ENCODE measurements at regions not wholly inside any gene's neighbourhood (a gene's known extent, or its start where the extent isn't known, plus 50 kb on each side); places are given as distances from the start of the nearest gene placed in this dataset.
"Not testable (repeated sequence)": the region's sequence is repeated elsewhere in the genome, so short reads cannot be mapped to it uniquely, and the experiment has no call there.

- POLR2A ChIA-PET = no interaction called here
- CTCF ChIA-PET = no interaction called here
Measured at GRCh38 chr21:31795992-31796391, 64.1 kb upstream of the SCAF4 start.

GRCh38 chr21:31790420-31790819 is 58.5 kb upstream of the SCAF4 start:
- CTCF ChIA-PET; H3K27me3 ChIP-seq (ENCODE audit: insufficient read depth, low read length, poor library complexity, severe bottlenecking); H3K36me3 Mint-ChIP-seq; H3K27ac ChIP-seq (ENCODE audit: low read depth, low read length); H3K36me3 ChIP-seq (ENCODE audit: insufficient read depth, low read length); H3K9me3 Mint-ChIP-seq; POLR2A ChIA-PET; H3K4me3 ChIP-seq (ENCODE audit: low read length); H3K27ac Mint-ChIP-seq; H3K4me1 ChIP-seq (ENCODE audit: insufficient read depth, low read length); H3K4me1 Mint-ChIP-seq; H3K9me3 ChIP-seq (ENCODE audit: low read length); DNase-seq; H3K4me3 Mint-ChIP-seq: not testable (repeated sequence)
- peaks cover 5 to 21% of the 10 kb centered on the region in 2 donors for H3K27me3 Mint-ChIP-seq

More at GRCh38 chr21:31795992-31796391, 64.1 kb upstream of the SCAF4 start:
- no peaks in the 10 kb centered on the region for H3K36me3 ChIP-seq (ENCODE audit: insufficient read depth, low read length)
- Mint-ChIP-seq H3K4me3 (no peak overlapping the region), H3K36me3 (no peaks in the 10 kb centered on the region), H3K9me3 (no peaks in the 10 kb centered on the region), H3K27me3 (peaks cover 6 to 39% of the 10 kb centered on the region in 2 donors), H3K4me1 (no peaks in the 10 kb centered on the region), H3K27ac (no peak overlapping the region)
- peaks cover 3% of the 10 kb centered on the region for H3K27me3 ChIP-seq (ENCODE audit: insufficient read depth, low read length, poor library complexity, severe bottlenecking)
- H3K9me3 ChIP-seq (ENCODE audit: low read length) = no peaks in the 10 kb centered on the region
- H3K27ac ChIP-seq (ENCODE audit: low read depth, low read length) = no peak overlapping the region
- H3K4me1 ChIP-seq (ENCODE audit: insufficient read depth, low read length) = no peaks in the 10 kb centered on the region
- no peak for DNase-seq
- H3K4me3 ChIP-seq (ENCODE audit: low read length) = no peak overlapping the region

DNA sequence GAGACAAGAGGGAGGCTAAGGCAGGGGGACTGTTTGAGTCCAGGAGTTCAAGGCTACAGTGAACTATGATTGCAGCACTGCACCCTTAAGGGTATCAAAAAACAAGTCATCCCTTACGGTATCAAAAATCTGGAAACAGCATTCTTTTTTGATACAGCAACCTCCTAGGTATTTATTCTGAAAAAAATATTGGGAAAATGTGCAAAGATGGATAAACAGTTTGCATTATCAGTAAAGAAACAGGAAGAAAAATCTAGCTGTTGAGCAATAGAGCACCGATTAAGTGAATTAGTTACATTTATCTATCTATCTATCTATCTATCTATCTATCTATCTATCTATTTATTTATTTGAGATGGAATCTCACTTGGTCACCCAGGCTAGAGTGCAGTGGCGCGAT is 56.7 kb upstream of the SCAF4 start:
- Histone ChIP-seq H3K36me3 (ENCODE audit: insufficient read depth, low read length) (no peaks in the 10 kb centered on the region), H3K9me3 (ENCODE audit: low read length) (no peaks in the 10 kb centered on the region), H3K27ac (ENCODE audit: low read depth, low read length) (no peak overlapping the region), H3K4me3 (ENCODE audit: low read length) (no peak overlapping the region), H3K27me3 (ENCODE audit: insufficient read depth, low read length, poor library complexity, severe bottlenecking) (no peaks in the 10 kb centered on the region), H3K4me1 (ENCODE audit: insufficient read depth, low read length) (no peaks in the 10 kb centered on the region)
- no peaks in the 10 kb centered on the region for H3K36me3 Mint-ChIP-seq
- POLR2A ChIA-PET = no interaction called here
- peaks cover 5 to 21% of the 10 kb centered on the region in 2 donors for H3K27me3 Mint-ChIP-seq
- DNase-seq = no peak
- no peak overlapping the region for H3K4me3 Mint-ChIP-seq
- peaks cover 0 to 4% (median 0%) of the 10 kb centered on the region in 5 donors for H3K9me3 Mint-ChIP-seq
- CTCF ChIA-PET = no interaction called here
- no peak overlapping the region for H3K27ac Mint-ChIP-seq
- peaks cover 5 to 10% (median 10%) of the 10 kb centered on the region in 3 donors for H3K4me1 Mint-ChIP-seq

- peaks cover 7 to 21% of the 10 kb centered on the region in 2 donors for H3K27me3 Mint-ChIP-seq
- H3K36me3 Mint-ChIP-seq; H3K27ac Mint-ChIP-seq; POLR2A ChIA-PET; H3K9me3 ChIP-seq (ENCODE audit: low read length); H3K4me1 ChIP-seq (ENCODE audit: insufficient read depth, low read length); H3K4me3 Mint-ChIP-seq; H3K4me1 Mint-ChIP-seq; H3K27ac ChIP-seq (ENCODE audit: low read depth, low read length); H3K36me3 ChIP-seq (ENCODE audit: insufficient read depth, low read length); DNase-seq; H3K27me3 ChIP-seq (ENCODE audit: insufficient read depth, low read length, poor library complexity, severe bottlenecking); CTCF ChIA-PET; H3K4me3 ChIP-seq (ENCODE audit: low read length); H3K9me3 Mint-ChIP-seq: not testable (repeated sequence)
Measured at GRCh38 chr21:31787691-31788090, 55.8 kb upstream of the SCAF4 start.

- no peak for DNase-seq
- CTCF ChIA-PET = interaction anchor here (1.2 to 1.3 kb wide), 2 partner anchors 8 to 14 kb away, joined by 4 read pairs; no protein-coding TSS in a partner anchor
Measured at GRCh38 chr21:31786164-31786920, 54.4 kb upstream of the SCAF4 start.

GRCh38 chr21:31785237-31786163 is 53.6 kb upstream of the SCAF4 start:
- H3K4me1 Mint-ChIP-seq; H3K4me3 ChIP-seq (ENCODE audit: low read length); H3K27ac ChIP-seq (ENCODE audit: low read depth, low read length); H3K9me3 ChIP-seq (ENCODE audit: low read length); H3K36me3 ChIP-seq (ENCODE audit: insufficient read depth, low read length); H3K9me3 Mint-ChIP-seq; H3K27me3 ChIP-seq (ENCODE audit: insufficient read depth, low read length, poor library complexity, severe bottlenecking); POLR2A ChIA-PET; H3K36me3 Mint-ChIP-seq; H3K4me3 Mint-ChIP-seq; H3K27ac Mint-ChIP-seq; H3K4me1 ChIP-seq (ENCODE audit: insufficient read depth, low read length): not testable (repeated sequence)
- CTCF ChIA-PET = interaction anchor here (1.2 to 1.3 kb wide), 2 partner anchors 9 to 13 kb away, joined by 4 read pairs; no protein-coding TSS in a partner anchor
- peak in 3 of 5 donors; percentile 4 to 51 (median 32) for DNase-seq
- H3K27me3 Mint-ChIP-seq = peaks cover 16 to 22% of the 10 kb centered on the region in 2 donors

More at GRCh38 chr21:31786164-31786920, 54.4 kb upstream of the SCAF4 start:
- no peaks in the 10 kb centered on the region for H3K36me3 ChIP-seq (ENCODE audit: insufficient read depth, low read length)
- no peak overlapping the region for H3K27ac ChIP-seq (ENCODE audit: low read depth, low read length)
- H3K4me1 ChIP-seq (ENCODE audit: insufficient read depth, low read length) = no peaks in the 10 kb centered on the region
- Mint-ChIP-seq H3K27ac (no peak overlapping the region), H3K27me3 (peaks cover 14 to 25% of the 10 kb centered on the region in 2 donors), H3K4me1 (peaks cover 5 to 10% (median 10%) of the 10 kb centered on the region in 3 donors), H3K9me3 (peaks cover 0 to 4% (median 0%) of the 10 kb centered on the region in 5 donors), H3K36me3 (peaks cover 0 to 4% (median 1%) of the 10 kb centered on the region in 3 donors), H3K4me3 (no peak overlapping the region)
- no peaks in the 10 kb centered on the region for H3K9me3 ChIP-seq (ENCODE audit: low read length)
- POLR2A ChIA-PET = no interaction called here
- H3K4me3 ChIP-seq (ENCODE audit: low read length) = no peak overlapping the region
- no peaks in the 10 kb centered on the region for H3K27me3 ChIP-seq (ENCODE audit: insufficient read depth, low read length, poor library complexity, severe bottlenecking)

- peaks cover 0 to 2% (median 0%) of the 10 kb centered on the region in 5 donors for H3K9me3 Mint-ChIP-seq
- CTCF ChIA-PET = no interaction called here
- no peak overlapping the region for H3K27ac Mint-ChIP-seq
Measured at GRCh38 chr21:31781737-31782136, 49.8 kb upstream of the SCAF4 start.

More at GRCh38 chr21:31781737-31782136, 49.8 kb upstream of the SCAF4 start:
- DNase-seq = no peak
- H3K4me1 Mint-ChIP-seq = peaks cover 5 to 10% (median 10%) of the 10 kb centered on the region in 3 donors
- H3K27me3 Mint-ChIP-seq = peaks cover 14 to 27% of the 10 kb centered on the region in 2 donors
- peaks cover 0 to 4% (median 1%) of the 10 kb centered on the region in 3 donors for H3K36me3 Mint-ChIP-seq
- H3K27me3 ChIP-seq (ENCODE audit: insufficient read depth, low read length, poor library complexity, severe bottlenecking) = no peaks in the 10 kb centered on the region
- no peak overlapping the region for H3K27ac ChIP-seq (ENCODE audit: low read depth, low read length)
- H3K4me1 ChIP-seq (ENCODE audit: insufficient read depth, low read length) = no peaks in the 10 kb centered on the region
- H3K4me3 Mint-ChIP-seq = no peak overlapping the region
- no peak overlapping the region for H3K4me3 ChIP-seq (ENCODE audit: low read length)
- H3K9me3 ChIP-seq (ENCODE audit: low read length) = no peaks in the 10 kb centered on the region
- POLR2A ChIA-PET = no interaction called here
- H3K36me3 ChIP-seq (ENCODE audit: insufficient read depth, low read length) = no peaks in the 10 kb centered on the region

Measured in CD8-positive, alpha-beta memory T cell (primary cell).